ENCODE measurements at regions not wholly inside any gene's neighbourhood (a gene's known extent, or its start where the extent isn't known, plus 50 kb on each side); places are given as distances from the start of the nearest gene placed in this dataset.

DNA sequence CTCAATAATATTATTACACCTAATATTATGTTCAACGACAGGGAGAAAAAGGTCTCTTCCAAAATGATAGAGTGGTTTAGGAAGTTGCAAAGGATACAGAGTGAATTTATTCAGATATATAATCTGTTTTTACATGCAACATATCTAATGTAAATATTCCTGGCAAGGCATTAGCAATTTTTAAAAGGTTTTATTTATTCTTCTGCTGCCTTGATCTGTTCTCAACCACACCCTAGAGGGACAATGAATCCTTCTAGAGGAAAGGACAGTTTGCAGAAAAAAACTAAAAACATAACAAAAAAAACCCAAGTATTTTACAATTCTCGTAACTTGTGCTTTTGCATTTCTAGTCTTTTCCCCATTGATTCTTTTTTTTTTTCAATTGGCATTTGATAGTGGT lies 459.6 kb downstream of the KLF12 start:
- POLR2A ChIA-PET: interaction anchor here (0.6 kb wide), 1 partner anchor 27 kb away, joined by 3 read pairs; no protein-coding TSS in a partner anchor
- Mint-ChIP-seq H3K9me3 (ENCODE audit: unreplicated experiment) (no peaks in the 10 kb centered on the region), H3K36me3 (ENCODE audit: insufficient read depth, unreplicated experiment) (no peaks in the 10 kb centered on the region), H3K4me1 (ENCODE audit: insufficient read depth, unreplicated experiment) (peaks cover 19% of the 10 kb centered on the region), H3K27me3 (ENCODE audit: insufficient read depth, unreplicated experiment) (no peaks in the 10 kb centered on the region), H3K4me3 (ENCODE audit: unreplicated experiment) (no peak overlapping the region), H3K27ac (ENCODE audit: low read depth, unreplicated experiment) (no peak overlapping the region)
- BruUV-seq (replicated peaks): no TSS peak
- TF ChIP-seq, protein P1, sequence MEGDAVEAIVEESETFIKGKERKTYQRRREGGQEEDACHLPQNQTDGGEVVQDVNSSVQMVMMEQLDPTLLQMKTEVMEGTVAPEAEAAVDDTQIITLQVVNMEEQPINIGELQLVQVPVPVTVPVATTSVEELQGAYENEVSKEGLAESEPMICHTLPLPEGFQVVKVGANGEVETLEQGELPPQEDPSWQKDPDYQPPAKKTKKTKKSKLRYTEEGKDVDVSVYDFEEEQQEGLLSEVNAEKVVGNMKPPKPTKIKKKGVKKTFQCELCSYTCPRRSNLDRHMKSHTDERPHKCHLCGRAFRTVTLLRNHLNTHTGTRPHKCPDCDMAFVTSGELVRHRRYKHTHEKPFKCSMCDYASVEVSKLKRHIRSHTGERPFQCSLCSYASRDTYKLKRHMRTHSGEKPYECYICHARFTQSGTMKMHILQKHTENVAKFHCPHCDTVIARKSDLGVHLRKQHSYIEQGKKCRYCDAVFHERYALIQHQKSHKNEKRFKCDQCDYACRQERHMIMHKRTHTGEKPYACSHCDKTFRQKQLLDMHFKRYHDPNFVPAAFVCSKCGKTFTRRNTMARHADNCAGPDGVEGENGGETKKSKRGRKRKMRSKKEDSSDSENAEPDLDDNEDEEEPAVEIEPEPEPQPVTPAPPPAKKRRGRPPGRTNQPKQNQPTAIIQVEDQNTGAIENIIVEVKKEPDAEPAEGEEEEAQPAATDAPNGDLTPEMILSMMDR (IDR thresholded peaks at IDR 0.05; ENCODE audit: unreplicated experiment): no peak
- intact Hi-C loops (cut with micrococcal nuclease): no loop called here
- no peak for DNase-seq (ENCODE audit: unreplicated experiment)
- CTCF ChIA-PET: no interaction called here

DNA sequence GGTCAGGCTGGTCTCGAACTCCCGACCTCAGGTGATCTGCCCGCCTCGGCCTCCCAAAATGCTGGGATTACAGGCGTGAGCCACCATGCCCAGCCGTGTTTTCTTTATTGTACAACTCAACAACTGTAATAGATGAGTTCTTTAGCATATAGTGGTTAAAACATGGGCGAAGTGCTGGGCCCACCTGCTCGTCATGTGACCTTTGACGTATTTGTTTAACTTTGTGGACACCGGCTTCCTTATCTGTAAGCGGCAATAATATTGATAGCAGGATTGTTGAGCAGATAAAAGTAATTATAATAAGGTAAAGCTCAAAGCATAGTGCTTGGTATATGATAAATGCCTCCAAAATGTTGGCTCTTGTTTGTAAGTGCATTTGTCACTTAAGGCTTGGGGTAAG lies 460.3 kb downstream of the KLF12 start:
- CTCF ChIA-PET: no interaction called here
- peaks cover 19% of the 10 kb centered on the region for H3K4me1 Mint-ChIP-seq (ENCODE audit: insufficient read depth, unreplicated experiment)
- no peak for DNase-seq (ENCODE audit: unreplicated experiment)
- H3K4me3 Mint-ChIP-seq (ENCODE audit: unreplicated experiment): no peak overlapping the region
- TF ChIP-seq, protein P1 (IDR thresholded peaks at IDR 0.05; ENCODE audit: unreplicated experiment): no peak
- H3K27me3 Mint-ChIP-seq (ENCODE audit: insufficient read depth, unreplicated experiment): no peaks in the 10 kb centered on the region
- POLR2A ChIA-PET: interaction anchor here (0.6 kb wide), 1 partner anchor 28 kb away, joined by 3 read pairs; no protein-coding TSS in a partner anchor
- no peak overlapping the region for H3K27ac Mint-ChIP-seq (ENCODE audit: low read depth, unreplicated experiment)
- no TSS peak for BruUV-seq (replicated peaks)
- H3K36me3 Mint-ChIP-seq (ENCODE audit: insufficient read depth, unreplicated experiment): no peaks in the 10 kb centered on the region
- no peaks in the 10 kb centered on the region for H3K9me3 Mint-ChIP-seq (ENCODE audit: unreplicated experiment)
- intact Hi-C loops (cut with micrococcal nuclease): no loop called here

DNA sequence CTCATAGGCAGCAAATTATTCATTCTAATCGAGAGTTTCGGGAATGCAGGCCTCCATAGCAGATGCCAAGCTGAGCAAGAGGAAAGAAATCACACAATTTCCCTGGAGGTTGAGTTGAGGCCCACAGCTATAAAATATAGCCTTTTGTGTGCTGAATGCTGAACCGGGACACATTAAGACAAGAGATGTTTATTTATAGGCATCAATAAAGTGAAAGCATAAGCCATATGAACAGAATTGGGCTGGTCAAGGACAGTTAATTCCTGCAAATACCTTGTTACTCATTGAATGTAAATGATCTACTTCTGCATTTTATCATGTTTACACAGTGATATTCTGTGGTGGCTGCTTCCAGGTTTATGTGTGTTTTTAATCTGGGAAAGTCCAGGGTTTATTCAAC lies 461.7 kb downstream of the KLF12 start:
- TF ChIP-seq, protein P1 (IDR thresholded peaks at IDR 0.05; ENCODE audit: unreplicated experiment): no peak
- intact Hi-C loops (cut with micrococcal nuclease): no loop called here
- DNase-seq (ENCODE audit: unreplicated experiment): no peak
- no peaks in the 10 kb centered on the region for H3K36me3 Mint-ChIP-seq (ENCODE audit: insufficient read depth, unreplicated experiment)
- BruUV-seq (replicated peaks): no TSS peak
- ChIA-PET CTCF (interaction anchor here (0.8 to 1.2 kb wide), 2 partner anchors 16 to 833 kb away, joined by 3 to 4 read pairs; no protein-coding TSS in a partner anchor), POLR2A (no interaction called here)
- no peak overlapping the region for H3K27ac Mint-ChIP-seq (ENCODE audit: low read depth, unreplicated experiment)
- H3K27me3 Mint-ChIP-seq (ENCODE audit: insufficient read depth, unreplicated experiment): no peaks in the 10 kb centered on the region
- peaks cover 19% of the 10 kb centered on the region for H3K4me1 Mint-ChIP-seq (ENCODE audit: insufficient read depth, unreplicated experiment)
- H3K9me3 Mint-ChIP-seq (ENCODE audit: unreplicated experiment): no peaks in the 10 kb centered on the region
- H3K4me3 Mint-ChIP-seq (ENCODE audit: unreplicated experiment): no peak overlapping the region

DNA sequence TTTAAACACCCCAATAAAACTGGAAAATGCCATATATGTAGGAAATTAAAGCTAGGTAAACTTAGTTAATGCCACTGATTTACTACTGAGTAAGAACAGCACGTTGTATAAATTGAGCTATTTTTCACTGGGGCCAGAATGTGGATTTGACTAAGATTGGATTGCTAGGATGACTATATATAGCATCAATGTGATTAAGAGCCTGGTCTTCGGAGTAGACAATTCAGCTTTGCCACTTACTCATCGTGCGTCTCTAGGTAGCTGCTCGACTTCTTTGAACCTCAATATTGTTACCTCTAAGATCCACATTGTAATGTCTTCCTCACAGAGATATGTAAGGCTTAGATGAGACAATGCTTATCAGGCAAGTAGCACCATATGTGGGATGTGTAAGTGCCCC lies 462.5 kb downstream of the KLF12 start:
- intact Hi-C loops (cut with micrococcal nuclease): no loop called here

More for the DNA sequence above, 462.5 kb downstream of the KLF12 start:
- CTCF ChIA-PET: interaction anchor here (0.7 to 1.2 kb wide), 4 partner anchors 10 to 832 kb away, joined by 3 to 5 read pairs (median 4); no protein-coding TSS in a partner anchor
- Mint-ChIP-seq H3K27me3 (ENCODE audit: insufficient read depth, unreplicated experiment) (no peaks in the 10 kb centered on the region), H3K36me3 (ENCODE audit: insufficient read depth, unreplicated experiment) (no peaks in the 10 kb centered on the region), H3K4me1 (ENCODE audit: insufficient read depth, unreplicated experiment) (peaks cover 12% of the 10 kb centered on the region), H3K4me3 (ENCODE audit: unreplicated experiment) (no peak overlapping the region), H3K9me3 (ENCODE audit: unreplicated experiment) (no peaks in the 10 kb centered on the region), H3K27ac (ENCODE audit: low read depth, unreplicated experiment) (no peak overlapping the region)
- TF ChIP-seq, protein P1 (IDR thresholded peaks at IDR 0.05; ENCODE audit: unreplicated experiment): no peak
- no peak for DNase-seq (ENCODE audit: unreplicated experiment)
- BruUV-seq (replicated peaks): no TSS peak
- POLR2A ChIA-PET: interaction anchor here (1.3 kb wide), 1 partner anchor 31 kb away, joined by 7 read pairs; no protein-coding TSS in a partner anchor
